ENCODE measurements at regions not wholly inside any gene's neighbourhood (a gene's known extent, or its start where the extent isn't known, plus 50 kb on each side); places are given as distances from the start of the nearest gene placed in this dataset.
"Not testable (repeated sequence)": the region's sequence is repeated elsewhere in the genome, so short reads cannot be mapped to it uniquely, and the experiment has no call there.

DNA sequence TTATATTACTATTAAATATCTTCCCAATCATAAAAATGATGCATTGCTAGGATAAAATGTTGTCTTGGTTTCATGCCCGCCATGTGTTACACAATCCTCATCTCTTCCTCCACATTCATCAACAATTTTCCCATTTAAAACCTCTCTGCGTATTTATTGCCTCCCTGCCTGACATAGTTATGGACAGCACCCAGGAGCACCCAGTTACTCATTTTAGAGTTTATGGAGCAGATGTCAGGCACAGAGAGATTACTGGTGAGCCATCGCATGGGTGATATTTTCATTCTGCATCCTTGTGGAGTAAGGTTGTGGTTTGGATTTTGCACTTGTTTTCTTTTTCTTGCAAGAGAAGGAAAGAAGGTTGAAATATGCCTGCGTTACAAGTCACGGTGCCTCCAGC is 116.7 kb upstream of the NPAS2 start:
- peak in 1 of 3 donors; percentile 41 for DNase-seq

GRCh38 chr2:100703739-100704138 is 116.2 kb upstream of the NPAS2 start:
- DNase-seq: peak in 1 of 3 donors; percentile 22

- DNase-seq: no peak
Measured at GRCh38 chr2:100704156-100704555, 115.8 kb upstream of the NPAS2 start.

- DNase-seq: no peak
Measured at GRCh38 chr2:100704711-100705110, 115.2 kb upstream of the NPAS2 start.

- no peak for DNase-seq
Measured at GRCh38 chr2:100707016-100707947, 112.7 kb upstream of the NPAS2 start.

GRCh38 chr2:100708333-100708732 is 111.6 kb upstream of the NPAS2 start:
- DNase-seq: no peak

DNA sequence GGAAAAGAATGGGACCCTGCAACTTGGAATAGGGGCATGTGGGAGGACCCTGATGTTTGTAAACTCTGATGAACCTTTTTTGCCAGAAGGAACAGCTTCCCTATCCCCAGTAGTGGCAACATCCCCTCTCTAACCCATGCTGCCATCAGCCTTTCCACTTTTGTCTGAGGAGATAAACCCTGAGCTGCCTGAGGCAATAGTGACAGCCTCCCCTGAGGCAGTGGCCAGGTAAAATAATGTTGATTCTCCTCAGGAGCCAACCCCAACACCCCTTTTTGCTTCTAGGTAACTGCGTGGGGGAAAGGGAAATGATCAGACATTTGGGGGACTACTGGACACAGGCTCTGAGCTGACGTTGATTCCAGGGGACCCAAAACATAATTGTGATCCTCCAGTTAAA is 106.8 kb upstream of the NPAS2 start:
- no peak for DNase-seq

DNA sequence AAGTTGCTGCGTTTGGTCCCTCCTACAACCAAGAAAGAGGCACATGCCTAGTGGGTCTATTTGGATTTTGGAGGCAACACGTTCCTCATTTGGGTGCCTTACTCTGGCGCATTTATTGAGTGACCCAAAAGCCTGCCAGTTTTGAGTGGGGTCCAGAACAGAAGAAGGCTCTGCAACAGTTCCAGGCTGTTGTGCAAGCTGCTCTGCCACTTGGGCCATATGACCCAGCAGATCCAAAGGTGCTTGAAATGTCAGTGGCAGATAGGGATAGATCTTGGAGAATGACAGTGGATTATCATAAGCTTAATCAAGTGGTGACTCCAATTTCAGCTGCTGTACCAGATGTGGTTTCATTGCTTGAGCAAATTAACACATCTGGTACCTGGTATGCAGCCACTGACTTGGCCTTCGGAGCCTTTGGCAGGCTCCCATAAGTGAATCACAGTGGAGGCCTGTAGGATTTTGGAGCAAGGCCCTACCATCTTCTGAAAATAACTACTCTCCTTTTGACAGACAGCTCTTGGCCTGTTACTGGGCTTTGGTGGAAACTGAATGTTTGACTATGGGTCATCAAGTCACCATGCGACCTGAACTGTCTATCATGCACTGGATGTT is 105.4 kb upstream of the NPAS2 start:
- not testable (repeated sequence) for DNase-seq

DNA sequence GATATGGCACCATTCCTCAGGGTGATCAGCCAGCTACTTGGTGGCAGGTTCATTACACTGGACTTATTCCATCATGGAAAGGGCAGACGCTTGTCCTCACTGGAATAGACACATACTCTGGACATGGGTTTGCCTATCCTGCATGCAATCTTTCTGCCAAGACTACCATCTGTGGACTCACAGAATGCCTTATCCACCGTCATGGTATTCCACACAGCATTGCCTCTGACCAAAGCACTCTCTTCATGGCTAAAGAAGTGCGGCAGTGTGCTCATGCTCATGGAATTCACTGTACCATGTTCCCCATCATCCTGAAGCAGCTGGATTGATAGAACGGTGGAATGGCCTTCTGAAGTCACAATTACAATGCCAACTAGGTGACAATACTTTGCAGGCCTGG is 104.1 kb upstream of the NPAS2 start:
- DNase-seq: not testable (repeated sequence)

DNA sequence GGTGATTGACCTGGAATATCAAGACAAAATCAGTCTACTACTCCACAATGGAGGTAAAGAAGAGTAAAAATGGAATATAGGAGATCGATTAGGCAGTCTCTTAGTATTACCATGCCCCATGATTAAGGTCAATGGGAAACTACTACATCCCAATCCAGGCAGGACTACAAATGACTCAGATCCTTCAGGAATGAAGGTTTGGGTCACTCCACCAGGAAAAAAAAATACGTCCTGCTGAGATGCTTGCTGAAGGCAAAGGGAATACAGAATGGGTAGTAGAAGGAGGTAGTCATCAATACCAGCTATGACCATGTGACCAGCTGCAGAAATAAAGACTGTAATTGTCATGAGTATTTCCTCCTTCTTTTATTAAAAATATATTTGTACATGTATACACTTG is 103.4 kb upstream of the NPAS2 start:
- no peak for DNase-seq

DNA sequence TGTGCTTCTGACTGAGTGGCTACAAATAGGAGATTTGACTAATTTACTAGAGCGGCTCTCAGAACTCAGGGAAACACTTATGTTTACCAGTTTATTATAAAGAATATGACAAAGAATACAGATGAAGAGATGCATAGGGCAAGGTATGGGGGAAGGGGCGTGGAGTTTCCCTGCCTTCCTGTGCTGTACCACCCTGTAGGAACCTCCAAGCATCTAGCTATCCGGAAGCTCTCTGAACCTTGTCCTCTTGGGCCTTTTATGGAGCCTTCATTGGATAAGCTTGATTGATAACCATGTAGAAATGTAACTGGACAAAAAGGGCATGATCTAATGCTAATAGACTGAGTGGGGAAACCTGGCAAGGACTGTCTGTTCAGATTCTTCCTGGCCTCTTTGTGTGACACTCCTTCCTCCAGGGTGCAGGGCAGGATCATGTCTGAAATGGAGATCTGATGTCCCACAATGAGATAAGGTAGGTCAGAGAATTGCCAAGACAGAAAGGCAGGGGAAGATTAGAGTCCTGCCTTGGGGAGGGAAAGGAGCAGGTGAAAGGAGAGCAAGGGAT is 101.8 kb upstream of the NPAS2 start:
- DNase-seq: no peak

DNA sequence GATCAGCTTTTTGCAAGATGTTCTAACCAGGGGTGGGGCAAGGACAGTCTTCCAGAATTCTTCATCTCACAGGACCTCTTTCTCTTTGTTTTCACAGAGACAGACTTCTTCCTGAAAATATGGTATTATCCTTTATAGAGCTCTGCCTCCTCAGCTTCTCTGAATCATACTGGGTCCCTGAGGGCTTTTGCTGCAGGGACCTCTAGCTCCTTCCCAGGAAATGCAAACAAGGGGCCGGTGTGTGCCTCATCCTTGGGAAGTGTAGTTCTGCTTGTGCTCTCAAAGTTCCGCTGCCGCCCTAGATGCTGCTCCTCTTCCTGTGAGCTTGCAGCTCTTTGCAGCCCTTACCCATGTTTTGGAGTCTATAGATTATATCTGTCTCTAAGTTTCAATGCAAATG is 99.5 kb upstream of the NPAS2 start:
- DNase-seq: no peak

- DNase-seq: no peak
Measured at GRCh38 chr2:100721693-100722092, 98.2 kb upstream of the NPAS2 start.

DNA sequence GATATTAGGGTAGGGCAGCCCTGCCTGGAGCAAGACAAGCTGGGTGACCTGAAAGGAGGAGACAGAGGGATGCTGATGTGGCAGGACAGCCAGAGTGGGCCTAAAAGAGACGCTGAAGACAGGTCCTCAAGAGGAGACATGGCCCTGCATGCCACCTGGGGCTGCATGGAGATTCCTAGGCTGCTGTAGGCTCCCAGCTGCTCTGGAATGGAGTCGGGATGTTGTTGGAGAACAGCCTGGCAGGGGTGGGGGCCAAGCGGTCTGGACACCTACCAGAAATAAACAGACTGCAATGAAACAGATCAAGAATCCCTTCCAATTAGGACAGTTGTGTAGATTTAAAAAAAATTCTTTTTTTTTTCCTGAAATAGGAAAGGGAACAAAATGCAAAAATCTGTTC is 97.8 kb upstream of the NPAS2 start:
- DNase-seq: no peak

DNA sequence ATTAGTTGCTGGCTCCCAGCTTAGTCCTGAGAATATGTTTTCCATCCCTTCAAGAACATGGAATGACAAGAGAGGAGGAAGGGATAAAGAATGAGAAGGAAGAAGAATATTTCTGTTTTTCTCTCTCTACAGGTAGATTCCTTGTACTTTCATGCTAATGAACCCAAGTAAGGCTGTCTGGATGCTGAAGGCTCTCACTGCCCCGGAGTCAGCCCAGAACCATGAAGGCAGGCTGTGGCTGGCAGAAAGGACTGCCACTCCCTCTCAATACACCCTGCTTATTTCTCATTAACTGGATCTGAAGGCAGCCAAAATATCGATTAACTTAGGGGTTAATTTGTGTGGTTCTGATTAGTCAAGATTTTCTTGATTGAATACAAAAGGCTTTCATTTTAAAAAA is 93.1 kb upstream of the NPAS2 start:
- DNase-seq: no peak

- DNase-seq: peak in 2 of 3 donors; percentile 46 to 54
Measured at GRCh38 chr2:100730290-100730868, 89.6 kb upstream of the NPAS2 start.

DNA sequence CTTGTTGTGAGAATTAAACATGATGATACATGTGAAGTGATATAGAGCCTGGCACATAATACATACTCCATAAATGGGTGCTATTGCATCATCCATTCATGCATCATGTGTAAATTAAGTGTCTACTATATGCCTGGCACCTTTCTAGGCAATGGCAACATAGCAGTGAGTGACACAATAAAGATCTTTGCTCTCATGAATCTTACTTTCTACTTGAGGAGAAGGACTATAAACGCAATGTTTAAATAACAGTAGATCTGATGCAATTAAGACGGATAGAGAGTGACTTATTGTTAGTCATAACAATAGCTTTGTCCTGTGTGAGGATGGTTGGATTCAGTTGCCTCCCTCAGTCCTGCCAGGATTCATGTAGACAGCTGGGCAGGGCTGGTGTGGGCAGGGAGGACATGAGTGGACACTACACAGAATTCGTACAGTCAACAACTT is 88.4 kb upstream of the NPAS2 start:
- no peak for DNase-seq

- DNase-seq: peak in 1 of 3 donors; percentile 29
Measured at GRCh38 chr2:100733391-100734187, 86.3 kb upstream of the NPAS2 start.

DNA sequence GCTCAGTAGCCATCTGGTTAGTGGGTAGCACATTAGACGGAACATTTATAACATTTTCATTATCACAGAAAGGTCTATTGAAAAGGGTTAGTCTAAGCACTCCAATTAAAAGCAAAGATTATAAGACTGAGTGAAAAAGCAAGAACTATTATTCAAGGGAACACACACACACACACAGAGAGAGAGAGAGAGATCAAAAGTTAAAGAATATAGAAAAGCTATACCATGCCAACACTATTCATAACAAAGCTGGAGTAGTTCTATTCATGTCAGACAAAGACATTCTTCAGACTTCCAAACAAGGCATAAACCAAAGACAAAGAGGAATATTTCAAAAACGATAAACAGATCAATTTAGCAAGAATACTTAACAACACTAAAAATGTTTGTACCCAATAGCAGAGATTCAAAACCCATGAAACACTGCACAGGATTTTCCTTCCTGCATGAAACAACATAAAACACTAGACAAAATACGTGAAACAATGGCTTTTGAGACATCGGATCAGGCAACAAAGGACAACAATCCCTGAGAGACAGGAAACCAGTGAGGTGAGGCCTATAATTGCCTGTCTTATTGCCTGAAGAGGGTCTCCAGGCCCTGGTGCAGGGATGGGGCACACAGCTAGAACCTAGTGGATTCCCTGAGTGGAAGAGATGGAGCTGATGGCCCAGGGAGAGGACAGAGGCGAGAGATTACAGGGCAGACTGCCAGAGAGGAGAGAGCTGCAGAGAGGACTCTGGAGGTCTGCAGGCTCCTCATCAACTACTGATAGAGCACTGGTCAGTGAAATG is 83.6 kb upstream of the NPAS2 start:
- DNase-seq: no peak

GRCh38 chr2:100739735-100740432 is 80.1 kb upstream of the NPAS2 start:
- DNase-seq: no peak
